Heart left ventricle (tissue), 13 donors: ENCODE measurements at regions not wholly inside any gene's neighbourhood (a gene's known extent, or its start where the extent isn't known, plus 50 kb on each side); places are given as distances from the start of the nearest gene placed in this dataset.

Experiments used
- CTCF ChIP-seq, 12 donors: fragments of 200-600 bp; sonication (generic) in 4 of 12; IDR thresholded peaks; one replicate each; pipeline versions ENCODE4 v1.5.0 to v1.8.0; 2018 to 2022; ENCODE audit warnings: antibody characterized with exemption in 12 of 12, mild to moderate bottlenecking in 5 of 12
- POLR2A ChIP-seq, 2 donors: fragments of 450-650 bp; IDR thresholded peaks; one replicate each; pipeline ENCODE4 v1.6.1; 2017; ENCODE audit warnings: antibody characterized with exemption in 2 of 2, mild to moderate bottlenecking in 2 of 2, moderate library complexity in 2 of 2
- donor health status: ischemic (EF 13 %, LVEDD 7.1; RV severe dilation, severe dysfunction).
- donor health status: DM: no; HTN: yes; CAD: no.
- donor health status: DM: no; HTN: no; CAD: no.
- donor health status: ischemic (EF 25% LVEDD 6.9; RV normal size, moderate dysfunction).
- donor health status: ischemic (EF 25% LVEDD 5.7; RV mildly dilated, moderate dysfunction).
- donor health status: ischemic (EF 35%, LVEDD 5.7; RV mildly dilated, moderate dysfunction).
- donor health status: nonischemic (EF 11% LVEDD 7.7; RV severe dilation, severe dysfunction).
- donor health status: DM: yes; HTN: yes; CAD: no.
- donor health status: PGD.
- donor health status: ischemic (EF 29% LVEDD 5.4; RV normal size, mild dysfunction).
- donor health status: nonischemic (EF 23%, LVEDD 6.1; RV moderate dilation, normal function).

DNA sequence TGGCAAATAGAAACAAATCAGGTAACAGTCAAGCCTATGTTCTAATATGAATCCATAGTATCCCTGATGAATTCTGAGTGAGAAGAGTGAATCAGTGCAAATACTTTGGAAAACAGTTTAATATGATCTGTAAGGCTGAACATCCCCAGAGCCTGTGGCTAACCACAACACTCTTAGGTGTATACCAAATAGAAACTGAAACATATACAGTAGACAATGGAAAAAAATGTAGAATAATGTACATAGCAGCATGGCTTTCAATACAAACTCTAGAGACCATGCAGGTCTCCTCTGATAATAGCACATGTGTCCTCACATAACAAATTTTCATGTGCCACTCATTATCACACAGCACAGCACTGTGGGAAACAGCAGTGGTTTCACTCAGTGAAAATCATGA, 513.6 kb downstream of the CDY2B start:
- TF ChIP-seq CTCF (IDR thresholded peaks at IDR 0.05) (no peak), POLR2A (IDR thresholded peaks at IDR 0.05) (no peak)
